NCI-H82 (cell line): ENCODE measurements at regions not wholly inside any gene's neighbourhood (a gene's known extent, or its start where the extent isn't known, plus 50 kb on each side); places are given as distances from the start of the nearest gene placed in this dataset.
"Not testable (repeated sequence)": the region's sequence is repeated elsewhere in the genome, so short reads cannot be mapped to it uniquely, and the experiment has no call there.

Experiments
- DNase-seq: peaks from one replicate; lab custom pipeline; 2025; lab: John Stamatoyannopoulos, UW

DNA sequence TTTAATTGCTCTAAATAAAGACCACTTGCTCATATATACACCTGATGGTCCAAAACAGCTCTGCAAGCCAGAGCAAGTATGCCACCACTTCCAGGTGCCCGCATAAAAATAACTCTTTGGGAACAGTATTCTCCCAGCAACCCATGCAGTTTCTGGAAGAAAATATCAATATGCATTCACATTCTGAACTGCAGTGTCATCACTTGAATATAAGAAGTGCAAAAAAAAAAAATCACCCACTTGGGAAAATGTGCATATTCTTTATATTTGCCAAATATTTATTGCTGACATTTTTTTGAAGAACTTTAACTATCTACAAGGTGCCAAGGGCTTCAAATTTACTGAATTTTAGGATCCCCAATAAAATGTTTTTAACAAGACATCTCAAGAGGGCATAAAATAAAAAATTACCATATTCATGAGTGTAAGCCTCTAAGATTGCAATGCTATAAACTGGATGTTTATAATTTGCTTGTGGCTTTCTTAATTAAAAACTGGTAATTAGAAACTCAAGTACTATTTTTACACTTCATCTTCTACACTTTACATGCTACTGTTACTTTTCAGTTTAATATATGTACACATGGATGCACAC is 360.6 kb upstream of the HNRNPA3 start:
- no peak for DNase-seq

DNA sequence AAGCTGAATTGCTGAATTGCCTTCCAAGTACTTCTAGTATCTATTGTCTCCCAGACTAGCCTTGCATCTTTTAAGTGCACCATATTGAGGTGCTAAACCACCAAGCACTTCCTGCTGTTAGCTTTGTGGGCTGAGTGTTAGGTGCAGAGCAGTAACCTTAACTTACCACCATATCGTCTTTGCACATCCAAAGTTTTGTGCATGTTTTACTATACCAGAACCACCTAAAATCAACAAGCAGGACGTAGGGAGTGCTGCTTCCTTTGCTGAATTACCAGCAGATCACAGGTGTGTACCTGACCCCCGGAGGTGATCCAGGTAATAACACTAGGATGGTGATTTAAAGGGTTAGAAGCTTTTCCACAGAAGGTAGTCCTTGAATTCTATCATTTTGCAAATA is 359.9 kb upstream of the HNRNPA3 start:
- peak; percentile 4 for DNase-seq

DNA sequence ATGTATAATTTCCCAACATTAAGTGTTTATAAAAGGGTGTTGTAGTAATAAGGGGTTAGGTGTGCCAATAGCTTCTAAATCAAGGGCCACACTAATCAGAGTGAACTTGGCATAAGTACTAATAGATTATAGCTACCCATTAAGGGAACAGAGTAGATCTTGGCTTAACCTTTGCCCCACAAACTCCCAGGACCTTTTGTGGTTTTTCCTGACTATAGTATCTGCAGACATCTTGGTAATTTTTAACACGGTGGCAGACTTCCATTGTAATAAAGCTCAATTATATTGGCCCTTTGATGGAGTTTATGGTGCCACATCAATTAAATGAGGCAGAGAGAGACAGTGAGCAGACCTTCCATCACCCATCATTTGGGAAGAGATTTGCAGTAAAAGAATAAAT is 358.5 kb upstream of the HNRNPA3 start:
- DNase-seq, result no peak

DNA sequence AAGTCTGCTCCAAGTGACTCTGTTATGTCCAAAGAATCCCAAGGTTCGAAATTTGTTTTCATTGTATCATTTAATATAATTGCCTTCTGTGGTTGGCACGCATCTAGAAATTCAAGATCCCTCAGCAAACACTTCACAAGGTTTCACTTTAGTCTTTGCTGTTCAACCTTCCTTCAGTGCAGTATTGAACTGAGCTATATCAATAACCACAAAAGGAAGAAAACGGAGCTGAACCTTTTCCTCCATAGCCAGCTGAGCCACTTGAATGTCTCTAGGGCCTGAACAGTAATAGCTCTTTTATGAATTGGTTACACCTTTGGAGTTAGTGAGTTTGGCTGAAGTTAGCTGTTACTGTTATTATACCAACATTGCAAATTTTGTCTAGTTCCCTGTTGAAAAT is 357.7 kb upstream of the HNRNPA3 start:
- no peak for DNase-seq

DNA sequence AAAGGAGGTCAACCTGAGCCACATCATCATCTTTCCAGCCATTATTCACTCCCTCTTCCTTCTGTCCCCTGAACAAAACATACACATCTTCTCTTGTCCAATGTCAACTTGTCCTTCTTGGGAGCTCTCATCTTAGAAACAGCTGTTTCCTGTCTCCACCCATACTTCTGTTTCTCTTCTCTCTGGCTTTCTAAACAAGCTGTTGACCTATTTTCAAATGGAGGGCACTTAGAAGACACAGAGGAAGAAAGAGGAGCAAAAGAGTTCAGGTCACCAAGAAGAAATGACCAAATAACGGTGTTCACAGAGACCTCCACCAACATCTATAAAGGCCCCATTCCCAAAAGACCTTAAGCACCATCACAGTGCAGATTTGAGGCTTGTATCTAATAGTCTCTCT is 355.9 kb upstream of the HNRNPA3 start:
- DNase-seq, result no peak

DNA sequence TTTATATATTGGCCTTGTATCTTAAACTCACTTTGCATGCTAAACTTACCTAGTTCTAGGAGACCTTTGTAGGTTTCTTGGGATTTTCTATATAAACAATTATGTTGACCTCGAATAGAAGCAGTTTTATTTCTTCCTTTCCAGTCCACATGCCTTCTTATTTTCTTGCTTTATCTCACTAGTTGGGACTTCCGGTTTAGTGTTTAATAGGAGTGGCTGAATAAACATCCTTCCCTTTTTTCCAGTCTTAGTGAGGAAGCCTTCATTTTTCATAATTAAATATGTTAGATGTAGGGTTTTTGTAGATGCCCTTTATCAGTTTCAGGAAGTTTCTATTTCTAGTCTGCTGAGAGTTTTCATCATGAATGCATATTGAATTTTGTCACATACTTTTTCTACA is 347.3 kb upstream of the HNRNPA3 start:
- DNase-seq, result peak; percentile 16

DNA sequence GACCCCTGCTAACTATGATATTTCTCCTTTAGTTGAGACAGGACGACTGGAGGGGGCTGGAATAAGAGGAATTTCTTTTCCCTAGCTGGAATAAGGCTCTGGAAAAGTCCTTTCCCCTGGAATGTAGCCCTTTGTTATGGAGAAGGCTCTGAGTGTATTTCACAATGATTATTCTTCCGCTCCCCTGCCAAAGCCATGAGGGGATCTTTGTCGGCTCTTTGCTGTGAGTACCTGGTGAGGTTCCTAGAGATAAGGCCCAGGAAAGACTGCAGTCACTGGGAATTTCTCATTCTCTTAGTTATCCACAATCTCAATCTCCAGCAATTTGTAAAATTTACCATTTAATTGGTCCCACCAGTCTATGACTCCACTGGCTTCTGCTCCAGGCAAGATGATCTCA is 340.2 kb upstream of the HNRNPA3 start:
- no peak for DNase-seq

DNA sequence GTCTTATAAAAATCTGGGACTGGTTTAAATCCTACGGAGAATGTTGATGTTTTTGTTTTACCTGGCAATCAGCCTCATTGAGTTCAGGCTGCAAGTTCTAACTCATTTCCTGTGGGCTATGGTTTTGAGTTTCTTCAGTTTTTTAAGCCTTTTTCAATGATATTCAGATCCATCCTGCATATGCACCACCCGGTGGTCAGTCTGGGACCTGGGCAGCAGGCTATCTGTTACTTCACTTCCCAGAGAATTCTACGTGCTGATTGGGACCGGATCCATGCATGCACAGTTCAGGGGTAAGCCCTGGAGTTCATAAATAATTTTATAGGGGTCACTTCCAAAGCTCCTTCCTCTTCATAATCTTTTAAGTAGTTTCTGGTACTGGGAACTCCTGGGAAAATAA is 339.2 kb upstream of the HNRNPA3 start:
- DNase-seq, result no peak

DNA sequence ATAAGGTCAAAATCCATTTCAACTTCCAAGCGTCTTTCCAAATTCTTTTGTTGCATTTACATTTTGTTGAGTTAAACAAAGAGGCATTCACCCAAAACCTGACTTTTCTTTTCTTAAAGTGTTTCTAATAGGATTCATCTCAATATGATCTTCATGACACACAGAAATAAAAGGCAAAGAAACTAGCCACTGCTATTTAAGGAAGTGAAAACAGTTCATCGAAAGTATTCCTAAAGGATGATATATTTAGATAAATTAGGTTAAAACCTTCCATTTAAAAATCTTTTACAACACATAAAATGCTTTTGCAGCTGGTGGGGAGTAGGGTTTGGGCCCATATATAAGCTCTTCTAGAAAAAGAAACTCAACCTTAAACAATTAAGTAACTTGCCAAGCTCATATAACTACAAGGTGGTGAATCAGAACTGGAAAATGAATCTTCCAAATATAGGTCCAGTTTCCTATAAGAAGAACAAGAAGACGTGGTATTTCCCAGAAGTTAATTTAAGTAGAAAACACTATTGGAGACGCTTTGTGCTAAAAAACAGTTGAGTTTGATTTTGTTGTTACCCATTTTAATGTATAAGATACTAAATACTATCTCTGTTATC is 336.0 kb upstream of the HNRNPA3 start:
- no peak for DNase-seq

DNA sequence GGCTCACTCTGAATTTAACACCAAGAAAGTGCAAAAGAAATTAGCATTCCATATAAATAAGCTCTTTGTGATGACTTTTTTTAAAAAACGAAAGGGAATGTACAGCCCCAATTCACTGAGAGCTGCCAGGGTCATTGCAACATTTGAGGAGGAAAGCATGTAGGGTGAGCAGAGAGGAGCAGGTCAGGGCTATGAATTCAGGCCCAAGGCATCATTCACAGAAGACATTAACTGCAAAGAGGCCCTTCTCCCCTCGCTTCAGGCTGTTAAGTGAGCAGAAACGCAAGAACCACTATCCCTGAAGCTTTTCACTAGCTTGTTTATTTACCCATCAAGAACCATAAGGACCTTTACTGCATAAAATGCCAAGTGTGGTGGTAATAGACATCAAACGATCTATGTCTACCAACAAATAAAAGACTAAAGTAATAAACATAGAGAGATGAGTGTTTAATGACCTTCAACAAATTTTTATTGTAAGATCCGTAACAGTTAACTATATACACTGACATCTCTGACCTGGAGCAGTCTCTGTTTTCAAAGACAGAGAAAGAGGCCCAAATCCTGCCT is 333.1 kb upstream of the HNRNPA3 start:
- no peak for DNase-seq

DNA sequence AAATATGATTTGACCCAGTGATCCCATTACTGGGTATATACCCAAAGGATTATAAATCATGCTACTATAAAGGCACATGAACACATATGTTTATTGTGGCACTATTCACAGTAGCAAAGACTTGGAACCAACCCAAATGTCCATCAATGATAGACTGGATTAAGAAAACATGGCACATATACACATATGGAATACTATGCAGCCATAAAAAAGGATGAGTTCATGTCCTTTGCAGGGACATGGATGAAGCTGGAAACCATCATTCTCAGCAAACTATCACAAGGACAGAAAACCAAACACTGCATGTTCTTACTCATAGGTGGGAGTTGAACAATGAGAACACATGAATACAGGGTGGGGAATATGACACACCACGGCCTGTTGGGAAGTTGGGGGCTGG is 330.5 kb upstream of the HNRNPA3 start:
- not testable (repeated sequence) for DNase-seq

DNA sequence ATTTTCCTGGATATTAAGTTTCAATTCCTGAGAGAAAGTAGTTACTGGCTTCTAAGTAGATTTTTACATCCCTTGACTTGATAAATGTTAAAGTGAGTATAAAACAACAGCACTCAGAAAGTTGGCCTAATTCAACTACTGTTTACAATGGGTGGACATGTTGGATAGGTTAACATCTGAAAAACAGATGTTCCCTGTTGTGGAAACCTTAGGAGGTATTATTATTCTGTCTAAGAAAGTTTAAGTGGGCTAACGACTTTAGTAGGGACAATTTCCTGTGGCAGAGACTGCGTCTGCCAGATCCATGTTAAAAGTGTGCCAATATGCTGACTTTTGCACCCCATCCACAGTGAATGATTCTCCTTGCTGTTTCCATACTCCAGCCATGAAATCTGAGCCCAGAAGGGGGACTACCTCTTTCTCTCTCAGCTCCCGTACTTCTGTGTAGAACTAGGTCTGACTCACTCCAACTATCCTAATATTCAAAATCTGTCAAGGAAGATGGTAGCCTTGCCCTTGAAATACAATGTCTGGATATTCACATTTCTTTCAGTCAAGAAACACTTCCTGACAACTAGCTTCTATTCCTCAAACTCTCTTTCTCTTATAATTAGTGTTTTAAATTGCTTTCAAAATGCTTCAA is 327.5 kb upstream of the HNRNPA3 start:
- DNase-seq, result no peak

DNA sequence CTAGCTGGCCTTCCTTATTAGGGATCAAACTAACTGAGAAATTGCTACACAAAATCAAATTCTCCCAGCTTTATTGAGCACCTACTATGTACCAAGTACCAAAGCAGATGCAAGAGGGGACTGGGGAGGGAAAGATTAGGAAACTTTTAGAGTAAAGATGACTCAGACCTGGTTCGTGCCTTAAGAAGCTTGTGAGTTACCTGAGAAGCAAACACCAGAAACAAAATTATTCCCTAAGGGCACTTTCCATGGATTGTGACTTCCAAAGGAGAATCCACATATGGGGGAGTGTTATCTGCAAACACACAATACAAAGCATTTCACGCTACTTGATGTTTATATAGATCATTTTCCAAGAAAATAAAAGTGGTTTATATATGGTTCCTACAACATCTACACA is 326.9 kb upstream of the HNRNPA3 start:
- no peak for DNase-seq

DNA sequence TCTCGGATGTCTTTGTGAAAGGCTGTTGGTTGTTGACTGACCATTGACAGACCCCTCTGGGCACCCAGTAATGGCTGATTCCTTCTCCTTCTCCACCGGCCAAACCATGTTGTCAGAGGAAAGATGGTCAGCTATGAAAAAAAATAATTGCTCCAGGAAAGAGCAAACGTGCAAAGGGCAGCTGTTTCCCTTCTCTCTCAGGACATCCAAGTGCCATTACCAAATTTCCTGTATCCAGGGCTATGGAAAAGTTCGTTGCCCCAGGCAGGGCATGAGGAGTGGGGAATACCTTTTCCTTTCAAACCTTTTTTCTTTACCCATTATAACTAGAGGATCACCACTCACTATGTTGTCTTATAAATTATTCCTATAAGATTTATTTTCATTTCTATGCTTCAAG is 321.5 kb upstream of the HNRNPA3 start:
- DNase-seq, result no peak

DNA sequence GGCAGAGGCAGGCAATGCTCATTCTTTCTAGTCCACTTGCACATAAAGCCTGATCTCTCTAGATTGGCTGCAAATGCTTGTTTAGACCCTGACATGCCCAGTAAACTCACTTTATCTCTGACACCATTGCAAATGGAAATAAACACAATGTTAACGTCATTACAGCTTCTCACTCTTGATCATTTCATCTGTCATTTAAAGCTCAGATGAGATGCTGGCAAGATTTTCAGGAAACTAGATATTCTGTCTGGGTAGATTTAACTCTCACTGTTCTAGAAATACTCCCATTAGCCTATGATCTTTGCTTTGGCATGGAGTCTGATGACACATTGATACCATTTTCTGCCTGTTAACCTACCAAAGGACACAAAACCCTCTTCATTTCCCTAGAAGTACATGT is 320.7 kb upstream of the HNRNPA3 start:
- no peak for DNase-seq

DNA sequence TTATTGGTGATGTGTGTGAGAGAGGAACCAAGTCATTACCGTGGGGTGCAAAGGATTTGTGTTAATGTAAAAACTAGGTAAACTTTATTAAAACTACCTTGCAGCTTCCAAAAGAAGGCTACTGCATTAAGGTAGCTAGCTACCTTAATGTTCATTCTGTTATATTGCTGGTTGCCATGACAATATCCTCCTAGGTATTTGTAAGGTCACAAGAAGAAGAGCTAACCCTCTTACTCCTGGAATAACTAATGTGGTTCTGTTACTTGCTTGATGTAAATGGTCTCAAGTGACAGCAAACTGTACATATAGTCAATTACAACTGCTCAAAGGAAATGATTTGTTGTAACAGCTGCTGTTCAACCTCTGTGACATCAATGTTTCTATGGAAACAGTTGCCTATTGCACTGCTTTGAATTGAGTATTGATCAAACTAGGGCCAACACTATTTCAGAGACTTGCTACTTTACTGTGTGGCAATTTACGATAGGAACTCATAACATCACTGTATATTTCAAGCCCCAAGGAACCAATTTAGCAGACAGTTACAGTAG is 319.8 kb upstream of the HNRNPA3 start:
- DNase-seq, result no peak

DNA sequence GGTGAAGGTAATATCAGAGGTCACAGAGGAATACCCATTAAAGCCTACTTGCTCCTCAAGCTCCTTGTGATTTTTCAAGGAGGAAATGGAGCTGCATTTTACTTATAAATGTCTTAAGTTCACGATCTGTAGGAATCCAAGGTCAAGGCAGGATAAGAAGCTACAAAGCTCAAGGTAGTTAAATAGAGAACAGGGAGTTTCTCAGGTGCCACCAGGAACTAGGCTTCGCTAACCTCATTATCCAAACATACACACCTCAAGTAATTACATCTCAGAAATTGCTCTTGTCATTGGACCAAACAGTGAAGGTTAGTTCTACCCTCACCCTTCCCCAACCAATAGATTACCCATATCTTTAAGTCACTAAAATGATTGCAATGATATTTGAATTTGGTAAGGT is 317.4 kb upstream of the HNRNPA3 start:
- no peak for DNase-seq

DNA sequence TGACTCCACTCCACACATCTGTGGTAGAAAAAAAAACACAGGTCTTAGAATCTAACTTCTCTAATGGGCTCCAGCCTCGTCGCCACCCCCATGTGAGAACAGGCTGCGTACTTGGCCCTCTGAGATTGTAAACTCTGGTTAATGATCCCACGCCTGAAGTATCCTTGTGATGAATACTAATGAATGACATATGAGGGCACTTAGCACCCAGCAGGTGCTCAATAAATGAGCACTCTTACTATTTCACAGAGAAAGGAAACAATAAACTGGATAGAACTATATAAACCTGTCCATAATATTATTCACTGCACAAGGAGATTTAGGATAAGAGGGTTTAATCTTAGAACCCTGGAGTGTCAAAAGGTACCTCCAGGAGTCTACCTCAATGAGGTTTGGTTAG is 310.1 kb upstream of the HNRNPA3 start:
- no peak for DNase-seq

DNA sequence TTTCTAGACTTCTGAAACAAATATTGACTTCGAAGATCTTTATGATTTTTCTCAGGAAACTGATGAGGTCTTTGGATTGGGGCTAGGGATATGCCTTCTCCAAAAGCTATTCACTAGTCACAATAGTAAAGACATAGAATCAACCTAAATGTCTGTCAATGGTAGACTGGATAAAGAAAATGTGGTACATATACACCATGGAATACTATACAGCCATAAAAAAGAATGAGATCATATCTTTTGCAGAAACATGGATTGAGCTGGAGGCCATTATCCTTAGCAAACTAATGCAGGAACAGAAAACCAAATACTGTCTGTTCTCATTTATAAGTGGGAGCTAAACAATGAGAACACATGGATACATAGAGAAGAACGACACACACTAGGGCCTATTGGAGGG is 308.5 kb upstream of the HNRNPA3 start:
- not testable (repeated sequence) for DNase-seq

DNA sequence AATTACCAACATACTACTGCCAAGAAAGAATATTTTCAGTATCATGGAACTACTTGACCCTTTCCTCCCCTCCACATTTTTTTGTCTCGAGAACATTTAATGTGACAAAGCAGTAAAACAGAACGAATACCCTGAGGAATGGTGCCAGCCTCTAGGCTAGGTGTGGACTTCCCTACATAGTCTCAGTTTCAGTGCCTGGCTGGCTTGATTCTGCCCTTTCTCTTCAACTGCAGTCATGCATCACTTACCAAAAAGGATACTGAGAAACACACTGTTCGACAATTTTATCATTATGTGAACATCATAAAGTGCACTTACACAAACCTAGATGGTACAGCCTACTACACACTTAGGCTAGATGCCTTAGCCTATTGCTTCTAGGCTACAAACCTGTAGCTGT is 305.3 kb upstream of the HNRNPA3 start:
- DNase-seq, result no peak

DNA sequence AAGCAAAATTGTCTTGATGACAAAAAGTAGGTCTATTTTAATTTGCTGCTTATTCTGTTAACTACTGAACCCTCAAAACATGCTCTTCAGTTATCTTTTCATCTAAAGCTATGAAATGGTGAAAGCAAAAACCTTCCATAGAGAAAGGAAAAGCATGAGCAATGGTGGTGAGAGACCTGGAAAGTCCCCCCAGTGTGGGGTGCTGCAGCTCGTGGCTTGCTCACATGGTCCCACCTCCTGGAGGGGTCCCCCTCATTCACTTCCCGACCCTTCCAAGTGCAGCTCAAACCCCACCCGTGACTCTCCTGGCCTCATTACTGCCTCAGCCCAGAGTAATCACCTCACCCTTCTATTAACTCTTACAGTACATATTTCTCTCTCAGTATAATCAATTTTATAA is 301.8 kb upstream of the HNRNPA3 start:
- DNase-seq, result no peak

DNA sequence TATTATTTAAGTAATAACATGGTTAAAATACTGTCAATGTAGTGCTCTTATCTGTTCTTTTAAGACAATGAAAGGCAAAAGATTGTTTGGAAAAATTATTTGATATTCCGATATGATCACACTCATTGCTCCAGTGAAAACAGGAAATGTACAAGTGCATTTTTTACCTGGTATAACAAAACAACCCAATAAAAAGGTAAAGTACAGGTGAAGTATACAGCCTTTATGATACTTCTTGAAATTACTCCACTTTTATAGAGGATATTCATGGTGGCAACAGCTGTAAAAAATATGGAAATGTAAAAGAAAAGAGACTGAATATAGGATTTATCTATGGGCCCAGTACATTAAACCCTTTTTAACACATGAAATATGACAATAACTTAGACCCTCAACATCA is 298.6 kb upstream of the HNRNPA3 start:
- DNase-seq, result no peak

DNA sequence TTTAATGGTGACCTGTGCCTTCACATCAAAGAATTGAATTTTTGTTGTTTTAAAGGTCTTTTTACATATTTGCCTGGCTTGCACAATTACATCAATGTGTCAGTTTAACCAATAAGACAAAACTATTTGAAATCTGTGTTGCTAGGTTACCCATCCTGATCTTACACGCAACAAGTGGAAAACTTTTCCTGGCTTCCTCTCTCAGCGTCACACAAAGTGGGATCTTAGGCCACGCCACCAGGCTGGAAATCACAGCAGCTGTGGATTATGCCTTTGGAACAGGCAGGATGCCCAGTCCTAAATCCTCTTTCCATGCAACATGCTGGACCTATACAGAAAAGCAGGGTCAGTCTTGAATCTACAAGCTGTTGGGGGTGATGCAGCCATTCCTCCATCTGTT is 298.2 kb upstream of the HNRNPA3 start:
- DNase-seq, result peak; percentile 94
